Frontal cortex (tissue), 3 donors: ENCODE measurements at regions not wholly inside any gene's neighbourhood (a gene's known extent, or its start where the extent isn't known, plus 50 kb on each side); places are given as distances from the start of the nearest gene placed in this dataset.

Source experiments
- DNase-seq, 2 donors: peaks; one replicate each; pipeline ENCODE4 v3.0.0; 2012; ENCODE audit warnings: low spot score in 2 of 2
- FAIRE-seq: peaks from 2 replicates; lab custom pipeline; 2012; peaks lifted over from hg19 to GRCh38; lab: Jason Lieb, UNC
- donor health status: control.
- donor health status: control.
- donor health status: control.

DNA sequence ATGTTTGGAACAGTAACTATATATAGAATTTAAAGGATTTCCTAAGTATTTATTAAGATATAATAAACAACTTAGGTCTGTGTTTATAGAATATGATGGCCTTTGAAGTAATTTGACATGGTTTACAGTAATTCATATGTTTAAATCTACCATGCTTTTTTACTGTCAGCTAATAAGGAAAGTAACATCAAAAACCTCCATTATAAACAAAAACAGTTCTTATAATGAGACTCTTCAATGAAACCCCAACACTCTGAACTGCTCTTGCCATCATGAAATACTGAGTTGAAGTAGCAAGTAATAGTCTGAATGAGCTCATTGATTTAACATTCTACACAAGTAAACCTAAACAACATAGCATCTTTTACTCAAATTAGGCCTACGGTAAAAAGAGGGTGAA, 1236.5 kb downstream of the FSTL5 start:
- FAIRE-seq (no peak), DNase-seq (no peak)

DNA sequence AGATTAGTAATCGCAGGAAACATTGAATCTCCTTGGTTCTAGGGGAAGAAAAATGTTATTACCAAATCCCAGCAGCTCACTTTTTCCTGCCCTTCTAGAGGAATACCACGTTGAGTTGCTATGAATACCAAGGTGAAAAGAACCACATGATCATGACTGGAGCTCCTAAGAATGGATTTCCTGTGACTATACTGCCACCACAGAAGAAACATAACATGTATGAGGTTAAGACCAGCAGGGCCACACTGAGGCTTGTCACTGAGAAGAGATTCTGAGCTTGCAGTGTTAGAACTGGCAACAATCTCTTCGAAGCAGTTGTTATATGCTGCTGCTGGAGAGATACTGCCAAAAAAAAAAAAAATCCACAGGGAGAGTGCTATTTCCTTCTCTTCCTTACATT, 1235.3 kb downstream of the FSTL5 start:
- FAIRE-seq (no peak), DNase-seq (no peak)

DNA sequence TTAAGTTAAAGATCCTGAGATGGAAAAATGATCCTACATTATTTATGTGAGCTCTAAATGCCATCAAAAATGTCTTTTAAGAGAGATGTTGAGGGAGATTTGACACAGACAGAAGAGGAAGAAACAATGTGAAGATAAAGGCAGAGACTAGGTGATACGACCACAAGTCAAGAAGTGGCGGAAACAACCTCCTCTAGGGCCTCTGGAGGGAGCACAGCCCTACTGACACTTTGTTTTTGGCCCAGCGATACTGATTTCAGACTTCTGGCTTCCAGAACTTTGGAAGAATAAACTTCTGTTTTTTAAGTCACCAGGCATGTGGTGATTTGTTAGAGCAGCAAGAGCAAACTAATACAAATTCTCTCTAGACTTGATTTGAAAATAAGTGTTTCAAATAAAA, 1216.1 kb downstream of the FSTL5 start:
- no peak for DNase-seq
- no peak for FAIRE-seq

DNA sequence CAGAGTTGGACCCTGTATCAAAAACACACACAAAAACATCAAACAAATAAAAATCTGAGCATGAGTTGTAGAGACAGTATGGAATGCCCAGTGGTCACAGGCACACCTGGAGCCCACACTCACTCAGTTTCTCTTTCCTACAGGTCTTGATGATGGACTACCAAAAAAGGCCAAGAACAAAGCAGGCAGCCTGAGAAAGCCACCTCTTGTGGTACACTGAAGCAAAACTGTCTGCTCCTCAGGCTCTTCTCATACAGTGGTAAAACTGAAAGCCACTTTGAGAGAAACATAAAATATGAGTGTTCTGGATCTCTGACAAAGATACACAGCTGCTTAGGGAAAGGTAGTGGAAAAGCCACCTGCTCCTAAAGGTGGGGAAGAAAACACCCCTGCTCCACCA, 1206.9 kb downstream of the FSTL5 start:
- DNase-seq (no peak), FAIRE-seq (no peak)

DNA sequence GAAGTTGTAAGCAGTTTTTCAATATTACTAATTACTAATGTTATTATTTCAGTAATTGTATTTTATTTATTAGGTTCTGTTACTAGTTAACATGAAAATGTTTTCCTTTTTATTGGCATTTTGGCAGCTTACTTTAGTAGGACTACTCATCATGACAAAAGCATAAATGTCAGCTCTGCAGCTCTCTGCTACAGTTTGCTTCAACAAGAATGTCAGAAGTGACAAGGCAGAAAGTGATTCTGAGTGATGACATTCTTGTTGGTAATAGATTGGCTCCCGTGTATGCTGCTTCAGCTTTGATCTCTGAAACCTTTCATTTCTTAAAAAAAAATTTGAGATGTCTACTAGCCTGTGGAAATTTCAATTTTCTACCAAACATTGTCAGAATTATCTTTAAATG, 1193.9 kb downstream of the FSTL5 start:
- DNase-seq (no peak), FAIRE-seq (no peak)

DNA sequence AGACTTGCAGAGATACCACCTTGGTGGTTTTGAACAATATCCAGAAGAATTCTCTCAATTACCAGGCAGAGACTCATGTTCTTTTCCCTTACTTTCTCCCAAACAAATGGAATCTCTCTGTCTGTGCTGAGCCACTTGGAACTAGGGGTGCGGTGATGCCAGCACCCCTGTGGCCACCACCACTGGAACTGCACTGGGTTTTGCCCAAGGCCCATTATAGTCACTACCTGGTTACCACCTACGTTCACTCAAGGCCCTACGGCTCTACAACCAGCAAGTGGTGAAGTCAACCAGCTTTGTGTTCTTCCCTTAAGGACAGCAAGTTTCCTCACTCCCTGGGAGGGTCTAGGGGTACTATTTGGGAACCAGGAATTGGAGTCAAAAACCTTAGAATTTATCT, 1183.7 kb downstream of the FSTL5 start:
- FAIRE-seq, result no peak
- DNase-seq, result no peak

DNA sequence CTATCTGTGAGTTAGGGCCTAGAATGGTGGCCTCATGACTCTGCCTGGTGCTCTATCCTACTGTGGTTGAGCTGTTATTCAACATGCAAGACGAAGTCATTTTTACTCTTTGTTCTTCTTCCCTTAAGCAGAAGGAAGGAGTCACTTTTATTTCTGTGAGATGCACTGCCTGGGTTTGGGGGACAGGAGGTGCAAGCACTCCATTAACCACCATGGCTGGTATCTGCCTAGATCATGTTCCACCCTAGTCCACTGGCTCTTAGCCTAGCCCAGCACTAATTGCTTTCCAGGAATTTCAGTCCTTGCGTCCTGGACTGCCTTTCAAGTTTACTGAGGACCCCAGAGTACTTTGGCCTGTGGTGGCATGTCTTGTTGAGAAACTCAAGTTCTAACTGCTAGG, 1182.7 kb downstream of the FSTL5 start:
- no peak for DNase-seq
- no peak for FAIRE-seq

DNA sequence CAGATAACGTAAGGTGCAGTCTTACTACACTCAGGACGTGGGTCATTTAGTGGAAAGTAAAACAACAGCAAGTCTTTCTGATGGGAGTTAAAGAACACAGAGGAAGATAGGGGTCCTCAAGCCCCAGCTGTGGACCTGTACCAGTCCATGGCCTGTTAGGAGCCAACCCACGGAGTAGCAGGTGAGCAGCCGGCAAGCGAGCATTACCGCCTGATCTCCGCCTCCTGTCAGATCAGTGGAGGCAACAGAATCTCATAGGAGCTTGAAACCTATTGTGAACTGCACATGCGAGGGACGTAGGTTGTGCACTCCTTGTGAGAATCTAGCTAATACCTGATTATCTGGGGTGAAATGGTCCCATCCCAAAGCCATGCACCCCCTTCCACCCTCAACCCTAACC, 1180.8 kb downstream of the FSTL5 start:
- FAIRE-seq (no peak), DNase-seq (no peak)

DNA sequence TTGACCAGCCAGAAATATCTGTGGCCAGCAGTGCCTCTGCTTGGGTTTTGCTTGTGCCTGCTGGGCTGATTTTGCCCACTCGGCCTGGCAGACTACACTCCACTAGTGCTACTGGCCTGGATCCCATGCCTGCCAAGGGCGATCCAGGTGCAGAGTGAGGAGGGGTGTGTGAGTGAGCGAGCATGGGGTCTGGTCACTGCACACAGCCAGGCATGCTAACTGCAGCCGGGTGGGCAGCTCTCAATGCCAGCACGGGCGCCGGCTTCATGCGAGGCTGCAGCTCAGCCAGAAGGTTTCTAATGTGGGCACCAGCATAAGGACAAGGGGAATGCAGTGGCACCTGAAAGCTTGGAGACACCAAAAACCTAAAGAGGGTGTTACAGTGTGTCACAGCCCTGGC, 1161.4 kb downstream of the FSTL5 start:
- DNase-seq (no peak), FAIRE-seq (no peak)

DNA sequence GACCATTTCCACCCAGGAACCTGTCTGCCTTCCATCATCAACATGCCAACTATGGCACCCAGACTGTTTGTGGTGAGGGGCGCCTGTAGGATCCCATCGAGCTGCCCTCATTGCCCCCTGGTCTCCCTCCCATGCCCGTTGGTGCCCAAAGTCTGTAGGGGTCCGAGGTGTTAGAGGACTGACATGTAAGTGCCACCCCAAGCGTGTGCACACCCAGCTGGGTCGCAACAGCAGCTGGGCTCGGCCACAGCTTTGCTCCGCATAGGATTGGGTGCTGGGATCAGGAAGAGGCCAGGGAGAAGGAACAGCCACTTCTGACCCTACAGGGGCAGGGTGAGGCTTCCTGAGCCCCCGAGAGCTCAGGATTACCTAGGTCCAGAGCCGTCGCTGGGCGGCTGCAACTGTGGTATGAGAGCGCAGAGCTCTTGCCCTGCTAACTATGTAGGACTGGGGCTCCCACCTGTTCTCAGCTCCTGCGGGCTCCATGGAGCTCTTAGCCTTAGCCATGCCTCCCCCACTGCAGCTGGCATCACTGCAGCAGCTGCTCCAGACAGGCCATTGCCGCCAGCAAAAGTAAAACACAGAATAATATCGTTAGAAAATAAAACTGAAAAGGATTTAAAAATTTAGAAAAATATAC, 1160.3 kb downstream of the FSTL5 start:
- DNase-seq (no peak), FAIRE-seq (no peak)

DNA sequence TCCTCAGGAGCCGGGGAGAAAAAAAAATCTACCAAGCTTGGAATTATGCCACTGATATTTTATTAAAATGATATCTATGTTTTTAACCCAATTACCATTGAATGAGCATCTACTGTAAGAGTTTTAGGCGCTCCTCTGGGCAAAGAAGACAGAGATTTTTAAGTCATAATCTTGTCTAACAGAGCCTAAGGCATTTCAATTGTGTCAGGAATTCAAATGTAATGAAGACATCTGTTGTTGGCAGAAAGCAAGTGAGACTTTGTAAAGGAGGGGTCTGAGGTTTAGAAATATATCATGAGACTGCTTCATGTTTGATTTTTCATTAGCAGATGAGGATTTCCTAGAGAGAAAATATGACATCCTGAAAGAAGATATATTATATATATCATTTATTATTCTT, 1158.1 kb downstream of the FSTL5 start:
- DNase-seq (no peak), FAIRE-seq (no peak)

DNA sequence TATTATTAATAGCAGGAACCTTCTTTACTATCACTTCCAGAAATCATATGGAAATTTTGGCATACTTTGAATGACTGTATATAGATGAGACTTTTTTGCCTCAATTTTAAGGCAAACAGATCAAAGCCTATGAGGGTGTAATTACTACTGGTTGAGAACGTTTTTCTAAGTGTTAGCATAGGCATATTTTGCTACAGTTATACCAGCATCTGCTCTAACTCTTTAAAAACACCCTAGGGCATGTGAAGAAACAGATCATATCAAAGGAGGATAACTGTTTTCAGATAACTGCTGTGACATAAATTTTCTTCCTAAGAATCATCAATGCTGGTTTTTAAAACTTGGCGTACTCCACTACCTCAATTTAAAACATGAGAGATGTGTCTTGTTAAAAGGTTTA, 1155.3 kb downstream of the FSTL5 start:
- no peak for FAIRE-seq
- no peak for DNase-seq

DNA sequence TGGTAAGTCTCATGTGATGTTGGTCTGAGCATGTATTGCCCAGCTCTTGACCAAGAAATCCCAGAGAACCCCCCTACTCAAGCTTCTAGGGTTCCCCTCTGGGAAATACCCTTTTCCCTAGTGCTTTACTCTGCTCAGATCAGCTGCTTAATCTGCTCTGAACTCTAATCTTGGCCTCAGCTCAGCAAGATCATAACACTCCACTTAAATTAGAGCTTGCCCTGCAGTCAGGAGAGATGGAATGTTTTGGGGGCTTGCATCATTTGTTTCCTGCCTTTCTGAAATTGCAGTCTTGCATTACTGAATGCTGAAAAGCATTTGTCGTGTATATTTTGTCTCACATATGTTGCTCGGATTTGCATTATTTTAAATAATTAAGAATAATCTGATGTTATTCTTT, 1153.6 kb downstream of the FSTL5 start:
- FAIRE-seq (no peak), DNase-seq (no peak)
